SK-N-SH treated with all-trans-retinoic acid at 6 μM for 48 hours (cell line): ENCODE measurements at regions not wholly inside any gene's neighbourhood (a gene's known extent, or its start where the extent isn't known, plus 50 kb on each side); places are given as distances from the start of the nearest gene placed in this dataset.

ENCODE experiments used
- ATAC-seq: fragments of 200-7000 bp; cut with Tn5 transposase; 3 replicates; pipeline ENCODE4 v1.9.1; 2020; ENCODE audit warnings: mild to moderate bottlenecking, moderate library complexity
- ARNTL ChIP-seq: fragments of 450-650 bp; formaldehyde crosslinking; IDR thresholded peaks from 2 replicates; pipeline ENCODE4 v1.5.0; 2020; ENCODE audit warnings: low read depth, mild to moderate bottlenecking, moderate library complexity, borderline replicate concordance
- BACH2 ChIP-seq: fragments of 250-450 bp; sonication (Bioruptor Pico); IDR thresholded peaks from 2 replicates; pipeline ENCODE4 v1.9.0; 2021; ENCODE audit warnings: mild to moderate bottlenecking, borderline replicate concordance
- ESRRG ChIP-seq: fragments of 250-450 bp; sonication (Bioruptor Pico); IDR thresholded peaks from 2 replicates; pipeline ENCODE4 v1.6.1; 2021; ENCODE audit warnings: mild to moderate bottlenecking
- GLIS3 ChIP-seq: fragments of 250-450 bp; sonication (Bioruptor Pico); IDR thresholded peaks from 2 replicates; pipeline ENCODE4 v1.5.0; 2020; ENCODE audit warnings: mild to moderate bottlenecking, moderate library complexity
- ISL1 ChIP-seq: fragments of 250-450 bp; sonication (Bioruptor Pico); IDR thresholded peaks from 2 replicates; pipeline ENCODE4 v2.1.2; 2022; ENCODE audit warnings: mild to moderate bottlenecking, moderate library complexity
- OSR1 ChIP-seq: fragments of 250-450 bp; sonication (Bioruptor Pico); IDR thresholded peaks from 2 replicates; pipeline ENCODE4 v1.8.0; 2022; ENCODE audit warnings: moderate library complexity, mild to moderate bottlenecking, inconsistent platforms
- PPARA ChIP-seq: fragments of 250-450 bp; sonication (Bioruptor Pico); IDR thresholded peaks from 2 replicates; pipeline ENCODE4 v1.5.0; 2020; ENCODE audit warnings: mild to moderate bottlenecking, borderline replicate concordance
- RARB ChIP-seq: fragments of 250-450 bp; sonication (Bioruptor Pico); IDR thresholded peaks from 2 replicates; pipeline ENCODE4 v1.8.0; 2021; ENCODE audit warnings: mild to moderate bottlenecking, moderate library complexity
- SNAI2 ChIP-seq: fragments of 250-450 bp; sonication (Bioruptor Pico); IDR thresholded peaks from 2 replicates; pipeline ENCODE4 v1.5.0; 2020; ENCODE audit warnings: mild to moderate bottlenecking, moderate library complexity
- TCF4 ChIP-seq: fragments of 250-450 bp; sonication (Bioruptor Pico); IDR thresholded peaks from 2 replicates; pipeline ENCODE4 v1.8.0; 2021; ENCODE audit warnings: mild to moderate bottlenecking, moderate library complexity, borderline replicate concordance
- TOX ChIP-seq: fragments of 250-450 bp; sonication (Bioruptor Pico); IDR thresholded peaks from 2 replicates; pipeline ENCODE4 v1.8.0; 2021; ENCODE audit warnings: mild to moderate bottlenecking, moderate library complexity, borderline replicate concordance
- ZC3H10 ChIP-seq: fragments of 250-450 bp; sonication (Bioruptor Pico); IDR thresholded peaks from 2 replicates; pipeline ENCODE4 v1.5.1; 2021; ENCODE audit warnings: mild to moderate bottlenecking, moderate library complexity
- ZFP3 ChIP-seq: fragments of 250-450 bp; sonication (Bioruptor Pico); IDR thresholded peaks from 2 replicates; pipeline ENCODE4 v1.5.0; 2020; ENCODE audit warnings: mild to moderate bottlenecking, moderate library complexity
- ZFP30 ChIP-seq: fragments of 450-650 bp; formaldehyde crosslinking; IDR thresholded peaks from 2 replicates; pipeline ENCODE4 v1.5.0; 2022; ENCODE audit warnings: mild to moderate bottlenecking, moderate library complexity
- ZNF565 ChIP-seq: fragments of 450-650 bp; formaldehyde crosslinking; conservative IDR thresholded peaks from 2 replicates; pipeline ENCODE4 v1.5.0; 2020; ENCODE audit warnings: low read depth, mild to moderate bottlenecking, moderate library complexity
- ZNF70 ChIP-seq: fragments of 450-650 bp; formaldehyde crosslinking; IDR thresholded peaks from 2 replicates; pipeline ENCODE4 v1.5.0; 2020; ENCODE audit warnings: mild to moderate bottlenecking, moderate library complexity
- ZNF8 ChIP-seq: fragments of 450-650 bp; formaldehyde crosslinking; IDR thresholded peaks from 2 replicates; pipeline ENCODE4 v1.5.0; 2020; ENCODE audit warnings: mild to moderate bottlenecking, moderate library complexity
- TF ChIP-seq, protein P1 (sequence below): fragments of 250-450 bp; sonication (Bioruptor Pico); IDR thresholded peaks from 2 replicates; pipeline ENCODE4 v1.5.0; 2020; ENCODE audit warnings: mild to moderate bottlenecking, moderate library complexity
- TF ChIP-seq, protein P2 (sequence below): fragments of 250-450 bp; sonication (Bioruptor Pico); IDR thresholded peaks from 2 replicates; pipeline ENCODE4 v1.5.1; 2020; ENCODE audit warnings: low read depth, mild to moderate bottlenecking, moderate library complexity
- TF ChIP-seq, protein P3 (sequence below): fragments of 250-450 bp; sonication (Bioruptor Pico); IDR thresholded peaks from 2 replicates; pipeline ENCODE4 v1.8.0; 2021; ENCODE audit warnings: low read depth, mild to moderate bottlenecking, moderate library complexity, borderline replicate concordance
- TF ChIP-seq, protein P4 (sequence below): fragments of 250-450 bp; sonication (Bioruptor Pico); IDR thresholded peaks from 2 replicates; pipeline ENCODE4 v1.5.1; 2021; ENCODE audit warnings: mild to moderate bottlenecking, moderate library complexity
- TF ChIP-seq, protein P5 (sequence below): fragments of 250-450 bp; sonication (Bioruptor Pico); IDR thresholded peaks from 2 replicates; pipeline ENCODE4 v1.8.0; 2020; ENCODE audit warnings: mild to moderate bottlenecking, moderate library complexity, borderline replicate concordance

DNA sequence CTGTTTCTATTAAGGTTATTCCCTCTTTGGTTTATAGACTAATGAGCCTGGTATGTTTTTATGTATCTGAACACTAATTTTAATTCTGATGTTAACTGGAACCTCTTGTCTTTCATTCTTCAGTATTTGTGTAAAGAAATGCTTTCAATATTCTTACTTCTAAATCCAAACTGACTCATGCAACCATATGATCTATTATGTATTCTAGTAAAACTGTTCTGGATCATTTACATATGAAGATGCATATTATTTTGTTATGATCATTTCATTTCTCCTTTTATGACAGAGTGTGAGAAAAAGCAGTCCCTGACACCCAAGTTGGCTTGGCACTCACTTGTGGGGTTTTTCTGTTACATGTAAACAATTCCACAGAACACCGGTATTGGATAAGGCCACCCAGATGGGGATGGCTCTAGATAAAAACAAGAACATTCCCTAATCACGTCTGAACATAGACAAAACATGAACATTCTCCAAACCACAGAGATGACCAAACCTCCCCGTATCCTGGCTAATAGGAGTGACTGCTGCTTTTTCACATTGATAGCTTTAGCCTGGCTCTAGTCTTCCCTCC is 72.2 kb upstream of the EPHB3 start:
- ATAC-seq, result no peak
- TF ChIP-seq ZFP3 (CRISPR knock-in tag) (no peak), ARNTL (CRISPR knock-in tag) (no peak), TOX (no peak), ISL1 (CRISPR knock-in tag) (no peak), OSR1 (no peak), ZFP30 (CRISPR knock-in tag) (no peak), ESRRG (CRISPR knock-in tag) (no peak), BACH2 (CRISPR knock-in tag) (no peak), ZNF70 (no peak), SNAI2 (CRISPR knock-in tag) (no peak), GLIS3 (CRISPR knock-in tag) (no peak), ZNF565 (CRISPR knock-in tag) (no peak), ZNF8 (no peak), RARB (no peak), TCF4 (CRISPR knock-in tag) (no peak)
- TF ChIP-seq, protein P1, sequence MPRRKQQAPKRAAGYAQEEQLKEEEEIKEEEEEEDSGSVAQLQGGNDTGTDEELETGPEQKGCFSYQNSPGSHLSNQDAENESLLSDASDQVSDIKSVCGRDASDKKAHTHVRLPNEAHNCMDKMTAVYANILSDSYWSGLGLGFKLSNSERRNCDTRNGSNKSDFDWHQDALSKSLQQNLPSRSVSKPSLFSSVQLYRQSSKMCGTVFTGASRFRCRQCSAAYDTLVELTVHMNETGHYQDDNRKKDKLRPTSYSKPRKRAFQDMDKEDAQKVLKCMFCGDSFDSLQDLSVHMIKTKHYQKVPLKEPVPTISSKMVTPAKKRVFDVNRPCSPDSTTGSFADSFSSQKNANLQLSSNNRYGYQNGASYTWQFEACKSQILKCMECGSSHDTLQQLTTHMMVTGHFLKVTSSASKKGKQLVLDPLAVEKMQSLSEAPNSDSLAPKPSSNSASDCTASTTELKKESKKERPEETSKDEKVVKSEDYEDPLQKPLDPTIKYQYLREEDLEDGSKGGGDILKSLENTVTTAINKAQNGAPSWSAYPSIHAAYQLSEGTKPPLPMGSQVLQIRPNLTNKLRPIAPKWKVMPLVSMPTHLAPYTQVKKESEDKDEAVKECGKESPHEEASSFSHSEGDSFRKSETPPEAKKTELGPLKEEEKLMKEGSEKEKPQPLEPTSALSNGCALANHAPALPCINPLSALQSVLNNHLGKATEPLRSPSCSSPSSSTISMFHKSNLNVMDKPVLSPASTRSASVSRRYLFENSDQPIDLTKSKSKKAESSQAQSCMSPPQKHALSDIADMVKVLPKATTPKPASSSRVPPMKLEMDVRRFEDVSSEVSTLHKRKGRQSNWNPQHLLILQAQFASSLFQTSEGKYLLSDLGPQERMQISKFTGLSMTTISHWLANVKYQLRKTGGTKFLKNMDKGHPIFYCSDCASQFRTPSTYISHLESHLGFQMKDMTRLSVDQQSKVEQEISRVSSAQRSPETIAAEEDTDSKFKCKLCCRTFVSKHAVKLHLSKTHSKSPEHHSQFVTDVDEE (CRISPR knock-in tag), result no peak
- TF ChIP-seq, protein P2, sequence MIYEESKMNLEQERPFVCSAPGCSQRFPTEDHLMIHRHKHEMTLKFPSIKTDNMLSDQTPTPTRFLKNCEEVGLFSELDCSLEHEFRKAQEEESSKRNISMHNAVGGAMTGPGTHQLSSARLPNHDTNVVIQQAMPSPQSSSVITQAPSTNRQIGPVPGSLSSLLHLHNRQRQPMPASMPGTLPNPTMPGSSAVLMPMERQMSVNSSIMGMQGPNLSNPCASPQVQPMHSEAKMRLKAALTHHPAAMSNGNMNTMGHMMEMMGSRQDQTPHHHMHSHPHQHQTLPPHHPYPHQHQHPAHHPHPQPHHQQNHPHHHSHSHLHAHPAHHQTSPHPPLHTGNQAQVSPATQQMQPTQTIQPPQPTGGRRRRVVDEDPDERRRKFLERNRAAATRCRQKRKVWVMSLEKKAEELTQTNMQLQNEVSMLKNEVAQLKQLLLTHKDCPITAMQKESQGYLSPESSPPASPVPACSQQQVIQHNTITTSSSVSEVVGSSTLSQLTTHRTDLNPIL, result no peak
- TF ChIP-seq, protein P3, sequence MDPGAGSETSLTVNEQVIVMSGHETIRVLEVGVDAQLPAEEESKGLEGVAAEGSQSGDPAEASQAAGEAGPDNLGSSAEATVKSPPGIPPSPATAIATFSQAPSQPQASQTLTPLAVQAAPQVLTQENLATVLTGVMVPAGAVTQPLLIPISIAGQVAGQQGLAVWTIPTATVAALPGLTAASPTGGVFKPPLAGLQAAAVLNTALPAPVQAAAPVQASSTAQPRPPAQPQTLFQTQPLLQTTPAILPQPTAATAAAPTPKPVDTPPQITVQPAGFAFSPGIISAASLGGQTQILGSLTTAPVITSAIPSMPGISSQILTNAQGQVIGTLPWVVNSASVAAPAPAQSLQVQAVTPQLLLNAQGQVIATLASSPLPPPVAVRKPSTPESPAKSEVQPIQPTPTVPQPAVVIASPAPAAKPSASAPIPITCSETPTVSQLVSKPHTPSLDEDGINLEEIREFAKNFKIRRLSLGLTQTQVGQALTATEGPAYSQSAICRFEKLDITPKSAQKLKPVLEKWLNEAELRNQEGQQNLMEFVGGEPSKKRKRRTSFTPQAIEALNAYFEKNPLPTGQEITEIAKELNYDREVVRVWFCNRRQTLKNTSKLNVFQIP, result no peak

DNA sequence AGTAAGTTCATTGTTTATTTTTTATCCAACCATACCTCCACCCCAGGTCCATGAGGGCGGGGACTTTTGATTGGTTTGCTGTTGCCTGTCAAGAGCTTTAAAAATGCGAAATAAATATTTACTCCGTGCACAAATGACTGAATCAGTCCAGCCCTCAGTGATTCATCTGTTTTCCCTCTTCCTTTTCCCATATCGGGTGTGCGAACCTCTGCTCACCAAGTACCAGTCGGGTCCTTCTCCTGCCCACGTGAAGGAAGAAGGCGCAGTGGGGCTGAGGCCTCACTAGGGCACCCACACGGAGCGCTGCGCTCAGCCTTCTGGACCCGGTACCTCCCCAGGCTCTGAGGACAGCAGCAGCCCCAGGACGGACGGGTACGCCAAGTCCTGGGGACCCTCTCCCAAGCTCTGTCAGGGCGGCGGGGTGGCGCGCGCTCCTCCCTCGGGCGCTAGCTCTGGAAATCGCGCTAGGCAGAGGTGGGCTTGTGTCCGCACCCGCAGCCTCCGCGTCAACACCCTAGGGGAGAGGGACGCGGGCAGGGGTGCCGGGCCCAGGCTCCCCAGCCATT is 70.5 kb upstream of the EPHB3 start:
- TF ChIP-seq, protein P4, sequence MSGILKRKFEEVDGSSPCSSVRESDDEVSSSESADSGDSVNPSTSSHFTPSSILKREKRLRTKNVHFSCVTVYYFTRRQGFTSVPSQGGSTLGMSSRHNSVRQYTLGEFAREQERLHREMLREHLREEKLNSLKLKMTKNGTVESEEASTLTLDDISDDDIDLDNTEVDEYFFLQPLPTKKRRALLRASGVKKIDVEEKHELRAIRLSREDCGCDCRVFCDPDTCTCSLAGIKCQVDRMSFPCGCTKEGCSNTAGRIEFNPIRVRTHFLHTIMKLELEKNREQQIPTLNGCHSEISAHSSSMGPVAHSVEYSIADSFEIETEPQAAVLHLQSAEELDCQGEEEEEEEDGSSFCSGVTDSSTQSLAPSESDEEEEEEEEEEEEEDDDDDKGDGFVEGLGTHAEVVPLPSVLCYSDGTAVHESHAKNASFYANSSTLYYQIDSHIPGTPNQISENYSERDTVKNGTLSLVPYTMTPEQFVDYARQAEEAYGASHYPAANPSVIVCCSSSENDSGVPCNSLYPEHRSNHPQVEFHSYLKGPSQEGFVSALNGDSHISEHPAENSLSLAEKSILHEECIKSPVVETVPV (CRISPR knock-in tag), result no peak
- TF ChIP-seq ZNF8, result no peak
- TF ChIP-seq, protein P1 (CRISPR knock-in tag), result no peak
- no peak for TF ChIP-seq ISL1 (CRISPR knock-in tag)
- no peak for TF ChIP-seq ZNF565 (CRISPR knock-in tag)
- no peak for TF ChIP-seq ZFP30 (CRISPR knock-in tag)
- no peak for TF ChIP-seq PPARA (CRISPR knock-in tag)
- TF ChIP-seq OSR1, result no peak
- no peak for TF ChIP-seq TCF4 (CRISPR knock-in tag)
- TF ChIP-seq, protein P2, result no peak
- no peak for TF ChIP-seq ZFP3 (CRISPR knock-in tag)
- TF ChIP-seq BACH2 (CRISPR knock-in tag), result no peak
- TF ChIP-seq ZNF70, result no peak
- no peak for TF ChIP-seq TOX
- no peak for TF ChIP-seq ESRRG (CRISPR knock-in tag)
- TF ChIP-seq, protein P5, sequence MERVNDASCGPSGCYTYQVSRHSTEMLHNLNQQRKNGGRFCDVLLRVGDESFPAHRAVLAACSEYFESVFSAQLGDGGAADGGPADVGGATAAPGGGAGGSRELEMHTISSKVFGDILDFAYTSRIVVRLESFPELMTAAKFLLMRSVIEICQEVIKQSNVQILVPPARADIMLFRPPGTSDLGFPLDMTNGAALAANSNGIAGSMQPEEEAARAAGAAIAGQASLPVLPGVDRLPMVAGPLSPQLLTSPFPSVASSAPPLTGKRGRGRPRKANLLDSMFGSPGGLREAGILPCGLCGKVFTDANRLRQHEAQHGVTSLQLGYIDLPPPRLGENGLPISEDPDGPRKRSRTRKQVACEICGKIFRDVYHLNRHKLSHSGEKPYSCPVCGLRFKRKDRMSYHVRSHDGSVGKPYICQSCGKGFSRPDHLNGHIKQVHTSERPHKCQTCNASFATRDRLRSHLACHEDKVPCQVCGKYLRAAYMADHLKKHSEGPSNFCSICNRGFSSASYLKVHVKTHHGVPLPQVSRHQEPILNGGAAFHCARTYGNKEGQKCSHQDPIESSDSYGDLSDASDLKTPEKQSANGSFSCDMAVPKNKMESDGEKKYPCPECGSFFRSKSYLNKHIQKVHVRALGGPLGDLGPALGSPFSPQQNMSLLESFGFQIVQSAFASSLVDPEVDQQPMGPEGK (CRISPR knock-in tag), result no peak
- TF ChIP-seq ZC3H10, result no peak
- no peak for TF ChIP-seq RARB
- TF ChIP-seq GLIS3 (CRISPR knock-in tag), result no peak
- no peak for TF ChIP-seq ARNTL (CRISPR knock-in tag)
- ATAC-seq, result no peak
